ENCODE measurements at regions not wholly inside any gene's neighbourhood (a gene's known extent, or its start where the extent isn't known, plus 50 kb on each side); places are given as distances from the start of the nearest gene placed in this dataset.

DNA sequence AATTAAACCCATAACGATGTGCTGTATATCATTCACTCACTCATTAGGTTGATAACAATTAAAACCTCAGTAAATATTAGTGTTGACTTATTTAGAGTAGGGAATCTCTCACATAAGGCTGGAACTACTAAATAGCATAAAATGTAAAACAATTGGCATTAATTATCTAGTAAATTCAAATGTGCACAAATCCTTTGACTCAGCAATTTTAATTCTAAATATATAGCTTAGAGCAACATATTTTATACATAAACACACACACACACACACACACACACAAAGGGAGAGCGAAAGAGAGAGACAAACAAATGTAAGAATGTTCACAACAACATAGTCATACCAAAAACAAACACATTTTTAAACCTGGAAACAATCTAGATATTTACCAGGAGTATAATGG, 443.1 kb upstream of the KCNH7 start:
- 52% methylated on average over 2 of the region's 2 CpGs for WGBS (ENCODE audit: insufficient coverage, low coverage, low lambda C conversion rate, missing lambda C conversion rate)
- no peaks in the 10 kb centered on the region for H3K9me3 ChIP-seq

DNA sequence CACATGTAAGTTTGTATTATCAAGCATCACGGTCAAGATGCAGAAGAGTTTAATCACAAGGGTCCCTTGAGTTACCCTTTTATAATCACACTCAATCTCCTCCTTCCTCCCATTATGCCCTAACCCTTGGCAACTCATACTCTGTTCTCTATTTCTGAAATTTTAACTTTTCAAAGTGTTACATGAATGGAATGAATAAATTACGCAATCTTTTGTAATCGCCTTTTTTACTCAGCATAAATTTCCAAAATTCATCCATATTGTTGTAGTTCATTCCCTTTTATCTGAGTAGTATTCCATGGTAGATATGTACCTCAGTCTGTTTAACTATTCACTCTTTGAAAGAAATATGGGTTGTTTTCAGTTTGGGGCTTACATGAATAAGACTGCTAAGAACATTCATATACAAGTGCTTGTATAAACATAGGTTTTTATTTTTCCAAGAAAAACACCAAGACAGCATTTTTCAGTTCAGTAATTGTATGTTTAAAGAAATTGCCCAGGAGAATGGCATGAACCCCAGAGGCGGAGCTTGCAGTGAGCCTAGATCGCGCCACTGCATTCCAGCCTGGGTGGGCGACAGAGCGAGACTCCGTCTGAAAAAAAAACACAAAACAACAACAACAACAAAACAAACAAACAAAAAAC, 430.9 kb upstream of the KCNH7 start:
- H3K27ac ChIP-seq = no peak overlapping the region
- TF ChIP-seq POLR2A (IDR thresholded peaks at IDR 0.05) = no peak
- TF ChIP-seq, protein P1, sequence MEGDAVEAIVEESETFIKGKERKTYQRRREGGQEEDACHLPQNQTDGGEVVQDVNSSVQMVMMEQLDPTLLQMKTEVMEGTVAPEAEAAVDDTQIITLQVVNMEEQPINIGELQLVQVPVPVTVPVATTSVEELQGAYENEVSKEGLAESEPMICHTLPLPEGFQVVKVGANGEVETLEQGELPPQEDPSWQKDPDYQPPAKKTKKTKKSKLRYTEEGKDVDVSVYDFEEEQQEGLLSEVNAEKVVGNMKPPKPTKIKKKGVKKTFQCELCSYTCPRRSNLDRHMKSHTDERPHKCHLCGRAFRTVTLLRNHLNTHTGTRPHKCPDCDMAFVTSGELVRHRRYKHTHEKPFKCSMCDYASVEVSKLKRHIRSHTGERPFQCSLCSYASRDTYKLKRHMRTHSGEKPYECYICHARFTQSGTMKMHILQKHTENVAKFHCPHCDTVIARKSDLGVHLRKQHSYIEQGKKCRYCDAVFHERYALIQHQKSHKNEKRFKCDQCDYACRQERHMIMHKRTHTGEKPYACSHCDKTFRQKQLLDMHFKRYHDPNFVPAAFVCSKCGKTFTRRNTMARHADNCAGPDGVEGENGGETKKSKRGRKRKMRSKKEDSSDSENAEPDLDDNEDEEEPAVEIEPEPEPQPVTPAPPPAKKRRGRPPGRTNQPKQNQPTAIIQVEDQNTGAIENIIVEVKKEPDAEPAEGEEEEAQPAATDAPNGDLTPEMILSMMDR (IDR thresholded peaks at IDR 0.05) = no peak
- H3K4me3 ChIP-seq = no peak overlapping the region
- WGBS (ENCODE audit: insufficient coverage, low coverage, low lambda C conversion rate, missing lambda C conversion rate) = 71% methylated on average over 9 of the region's 9 CpGs
- no peak for ATAC-seq
- intact Hi-C loops (cut with DNase I) = no loop called here
- no peaks in the 10 kb centered on the region for H3K27me3 ChIP-seq
- no peaks in the 10 kb centered on the region for H3K9me3 ChIP-seq
- DNase-seq = no peak
- H3K4me1 ChIP-seq = no peaks in the 10 kb centered on the region
- H3K36me3 ChIP-seq = no peaks in the 10 kb centered on the region

More for the DNA sequence above, 443.1 kb upstream of the KCNH7 start:
- intact Hi-C loops (cut with DNase I) = no loop called here
- no peak for TF ChIP-seq POLR2A (IDR thresholded peaks at IDR 0.05)
- TF ChIP-seq, protein P1 (IDR thresholded peaks at IDR 0.05) = no peak
- DNase-seq = no peak
- no peak for ATAC-seq
- Histone ChIP-seq H3K27ac (no peak overlapping the region), H3K4me1 (no peaks in the 10 kb centered on the region), H3K36me3 (no peaks in the 10 kb centered on the region), H3K4me3 (no peak overlapping the region), H3K27me3 (no peaks in the 10 kb centered on the region)

DNA sequence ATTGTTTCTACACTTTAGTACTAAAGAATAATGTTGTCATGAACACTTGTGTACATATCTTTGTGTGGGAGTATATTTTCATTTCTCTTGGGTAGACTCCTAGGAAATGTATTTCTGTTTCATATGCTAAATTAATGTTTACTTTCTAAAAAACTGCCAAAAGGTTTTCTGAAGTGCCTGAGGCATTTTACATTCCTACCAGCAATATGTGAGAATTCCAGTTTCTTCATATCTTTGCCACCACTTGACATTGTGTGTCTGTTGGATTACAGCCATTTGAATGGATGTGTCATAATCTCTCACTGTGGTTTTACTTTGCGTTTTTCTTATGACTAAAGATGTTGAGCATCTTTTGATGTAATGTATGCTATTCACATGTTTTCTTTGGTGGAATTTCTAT, 428.2 kb upstream of the KCNH7 start:
- DNase-seq = no peak
- H3K36me3 ChIP-seq = no peaks in the 10 kb centered on the region
- no peaks in the 10 kb centered on the region for H3K4me1 ChIP-seq
- H3K9me3 ChIP-seq = no peaks in the 10 kb centered on the region
- no peak for ATAC-seq
- H3K27ac ChIP-seq = no peak overlapping the region
- intact Hi-C loops (cut with DNase I) = no loop called here
- no peaks in the 10 kb centered on the region for H3K27me3 ChIP-seq
- no peak for TF ChIP-seq POLR2A (IDR thresholded peaks at IDR 0.05)
- TF ChIP-seq, protein P1 (IDR thresholded peaks at IDR 0.05) = no peak
- 33% methylated on average over 1 of the region's 1 CpG for WGBS (ENCODE audit: insufficient coverage, low coverage, low lambda C conversion rate, missing lambda C conversion rate)
- H3K4me3 ChIP-seq = no peak overlapping the region

DNA sequence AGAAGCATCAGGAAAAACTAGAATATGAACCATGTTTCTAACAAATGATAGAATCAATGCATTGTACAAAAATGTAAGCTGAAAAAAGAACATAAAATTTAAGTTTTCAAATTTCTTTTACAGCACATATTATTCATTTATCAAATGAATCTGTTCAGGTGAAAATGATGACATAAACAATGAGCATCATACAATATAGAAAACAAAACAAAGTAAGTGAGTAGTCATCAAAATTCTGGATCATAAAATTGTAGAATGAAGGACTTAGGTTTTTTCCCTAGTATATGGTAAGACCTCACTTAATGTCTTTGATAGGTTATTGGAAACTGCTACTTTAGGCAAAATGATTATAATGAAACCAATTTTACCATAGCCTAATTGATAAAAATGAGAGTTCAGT, 427.0 kb upstream of the KCNH7 start:
- TF ChIP-seq, protein P1 (IDR thresholded peaks at IDR 0.05) = no peak
- no peak for TF ChIP-seq POLR2A (IDR thresholded peaks at IDR 0.05)
- no peaks in the 10 kb centered on the region for H3K36me3 ChIP-seq
- DNase-seq (no peak), ATAC-seq (no peak)
- H3K9me3 ChIP-seq = no peaks in the 10 kb centered on the region
- intact Hi-C loops (cut with DNase I) = no loop called here
- no peak overlapping the region for H3K4me3 ChIP-seq
- no peaks in the 10 kb centered on the region for H3K27me3 ChIP-seq
- H3K4me1 ChIP-seq = no peaks in the 10 kb centered on the region
- H3K27ac ChIP-seq = no peak overlapping the region

DNA sequence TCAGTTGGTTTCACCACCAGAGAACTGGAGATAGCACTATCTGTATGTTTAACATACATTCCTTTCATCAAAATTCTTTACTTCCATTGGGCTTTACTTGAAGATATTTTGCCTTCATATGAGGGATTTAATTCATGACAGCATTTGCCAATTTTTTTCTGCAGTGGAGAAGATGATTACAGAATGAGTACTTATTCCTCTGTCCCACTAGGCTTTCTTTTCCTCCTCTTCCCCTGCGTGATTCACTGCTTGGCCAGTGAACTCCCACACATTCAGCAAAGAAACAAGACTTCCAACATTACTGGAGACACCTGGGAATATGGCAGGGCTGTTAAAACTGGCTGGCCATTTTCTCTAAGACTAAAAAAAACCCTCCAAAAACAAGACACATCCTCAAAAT, 425.8 kb upstream of the KCNH7 start:
- no peaks in the 10 kb centered on the region for H3K9me3 ChIP-seq
- intact Hi-C loops (cut with DNase I) = no loop called here

More for the DNA sequence above, 425.8 kb upstream of the KCNH7 start:
- whole genome bisulfite sequencing (ENCODE audit: insufficient coverage, low coverage, low lambda C conversion rate, missing lambda C conversion rate) = 40% methylated on average over 1 of the region's 1 CpG
- Histone ChIP-seq H3K27ac (no peak overlapping the region), H3K36me3 (no peaks in the 10 kb centered on the region), H3K27me3 (no peaks in the 10 kb centered on the region), H3K4me1 (no peaks in the 10 kb centered on the region), H3K4me3 (no peak overlapping the region)
- no peak for ATAC-seq
- TF ChIP-seq POLR2A (IDR thresholded peaks at IDR 0.05) = no peak
- TF ChIP-seq, protein P1 (IDR thresholded peaks at IDR 0.05) = no peak
- no peak for DNase-seq
